ENCODE measurements at regions not wholly inside any gene's neighbourhood (a gene's known extent, or its start where the extent isn't known, plus 50 kb on each side); places are given as distances from the start of the nearest gene placed in this dataset.
"Not testable (repeated sequence)": the region's sequence is repeated elsewhere in the genome, so short reads cannot be mapped to it uniquely, and the experiment has no call there.

DNA sequence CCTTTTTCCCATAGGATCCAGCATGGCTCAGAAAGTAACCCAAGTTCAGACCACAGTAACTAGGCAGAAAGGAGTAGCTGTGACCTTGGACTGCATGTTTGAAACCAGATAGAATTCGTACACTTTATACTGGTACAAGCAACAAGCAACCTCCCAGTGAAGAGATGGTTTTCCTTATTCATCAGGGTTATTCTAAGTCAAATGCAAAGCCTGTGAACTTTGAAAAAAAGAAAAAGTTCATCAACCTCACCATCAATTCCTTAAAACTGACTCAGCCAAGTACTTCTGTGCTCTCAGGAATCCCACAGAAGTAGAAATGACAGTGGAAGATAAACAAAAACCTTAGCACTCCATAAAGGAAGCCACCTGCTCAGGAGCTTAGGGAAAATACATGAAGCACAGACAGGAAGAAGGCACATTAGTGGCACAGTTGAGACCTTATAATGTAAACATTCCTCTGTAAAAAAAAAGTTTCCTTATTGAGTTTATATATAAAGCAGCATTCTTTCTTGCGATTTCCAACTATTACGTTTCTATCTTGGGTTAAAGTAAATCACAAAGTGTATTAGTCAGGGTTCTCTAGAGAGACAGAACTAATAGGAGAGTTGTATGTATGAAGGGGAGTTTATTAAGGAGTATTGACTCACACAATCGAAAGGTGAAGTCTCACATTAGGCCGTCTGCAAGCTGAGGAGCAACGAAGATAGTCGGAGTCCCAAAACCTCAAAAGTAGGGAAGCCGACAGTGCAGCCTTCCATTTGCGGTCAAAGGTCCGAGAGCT lies 398.4 kb downstream of the DAD1 start:
- no peak for DNase-seq (ENCODE audit: low spot score)

DNA sequence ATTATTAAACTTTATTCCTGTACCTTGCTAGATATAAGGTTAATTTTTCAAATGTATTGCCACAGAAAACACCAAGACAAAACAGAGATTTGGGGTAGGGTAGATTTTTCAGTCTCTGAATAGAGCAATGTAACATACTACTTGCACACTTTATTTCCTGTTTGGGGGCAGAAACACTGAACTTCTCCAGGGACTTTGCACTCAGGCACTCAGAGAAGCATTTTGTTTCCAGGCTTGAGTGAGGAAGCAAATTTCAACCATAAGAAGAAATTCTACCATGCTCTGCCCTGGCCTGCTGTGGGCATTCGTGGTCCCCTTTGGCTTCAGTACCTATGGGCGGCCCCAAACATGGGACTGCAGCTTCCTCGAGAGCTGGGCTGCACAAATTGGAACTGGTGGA lies 399.1 kb downstream of the DAD1 start:
- DNase-seq (ENCODE audit: low spot score): no peak

DNA sequence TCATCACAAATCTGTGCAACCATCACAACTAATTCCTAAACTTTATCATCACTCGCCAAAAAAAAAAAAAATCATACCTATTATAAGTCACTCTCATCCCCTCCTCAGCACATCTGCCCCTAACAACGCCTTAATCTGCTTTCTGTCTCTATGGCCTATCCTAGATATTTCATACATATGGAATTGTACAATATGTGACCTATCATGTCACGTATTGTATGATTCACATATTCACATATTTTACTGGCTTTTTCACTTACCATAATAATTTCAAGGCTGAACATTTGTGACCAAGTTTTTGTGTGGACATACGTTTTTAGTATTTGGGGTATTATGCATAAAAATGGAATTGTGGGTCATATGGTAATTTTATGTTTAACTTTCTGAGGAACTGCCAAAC lies 400.7 kb downstream of the DAD1 start:
- DNase-seq (ENCODE audit: low spot score): no peak

DNA sequence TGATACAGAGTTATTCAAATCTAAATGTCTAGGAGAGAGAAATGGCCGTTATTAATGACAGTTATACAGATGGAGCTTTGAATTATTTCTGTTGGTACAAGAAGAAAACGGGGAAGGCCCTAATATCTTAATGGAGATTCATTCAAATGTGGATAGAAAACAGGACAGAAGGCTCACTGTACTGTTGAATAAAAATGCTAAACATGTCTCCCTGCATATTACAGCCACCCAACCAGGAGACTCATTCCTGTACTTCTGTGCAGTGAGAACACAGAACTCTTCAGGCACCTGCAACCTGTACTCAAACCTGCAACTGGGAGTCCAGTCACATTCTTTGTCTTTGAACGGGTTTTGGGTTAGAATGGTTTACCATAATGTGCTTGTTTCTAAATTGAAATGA lies 403.2 kb downstream of the DAD1 start:
- DNase-seq (ENCODE audit: low spot score): no peak

DNA sequence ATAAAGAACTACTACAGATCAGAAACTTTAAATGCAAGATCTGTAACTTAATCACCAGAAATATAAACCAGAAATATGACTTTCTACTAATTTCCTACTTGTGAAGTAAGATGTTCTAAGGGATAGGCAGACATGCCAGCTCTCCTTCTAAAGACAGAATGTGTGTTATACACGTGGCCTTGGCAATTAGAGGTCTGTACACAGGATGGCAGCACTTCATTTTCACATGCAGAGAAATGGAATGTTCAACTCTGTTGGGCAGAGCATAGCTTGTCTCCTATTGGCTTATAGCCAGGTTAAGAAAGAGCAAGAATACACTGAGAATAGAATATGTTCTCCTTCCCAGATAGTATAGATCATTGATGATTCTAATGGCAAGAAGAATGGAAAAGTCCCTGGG lies 403.8 kb downstream of the DAD1 start:
- no peak for DNase-seq (ENCODE audit: low spot score)

DNA sequence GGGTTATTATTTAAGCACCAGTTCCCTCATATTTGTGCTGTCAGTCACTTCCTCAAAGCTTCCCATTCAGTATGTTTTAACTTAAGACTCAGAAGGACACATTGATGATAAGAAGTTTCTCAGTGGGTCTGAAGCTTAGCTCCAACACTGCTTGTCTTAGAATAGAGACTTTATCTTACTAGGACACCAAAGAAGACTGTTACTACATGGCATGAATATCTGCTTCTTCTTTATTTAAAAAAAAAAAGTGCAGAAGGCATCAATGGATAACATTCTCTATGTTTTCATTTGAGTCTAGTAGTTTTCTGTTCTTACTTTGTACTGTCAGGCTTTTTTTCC lies 404.2 kb downstream of the DAD1 start:
- DNase-seq (ENCODE audit: low spot score): no peak

DNA sequence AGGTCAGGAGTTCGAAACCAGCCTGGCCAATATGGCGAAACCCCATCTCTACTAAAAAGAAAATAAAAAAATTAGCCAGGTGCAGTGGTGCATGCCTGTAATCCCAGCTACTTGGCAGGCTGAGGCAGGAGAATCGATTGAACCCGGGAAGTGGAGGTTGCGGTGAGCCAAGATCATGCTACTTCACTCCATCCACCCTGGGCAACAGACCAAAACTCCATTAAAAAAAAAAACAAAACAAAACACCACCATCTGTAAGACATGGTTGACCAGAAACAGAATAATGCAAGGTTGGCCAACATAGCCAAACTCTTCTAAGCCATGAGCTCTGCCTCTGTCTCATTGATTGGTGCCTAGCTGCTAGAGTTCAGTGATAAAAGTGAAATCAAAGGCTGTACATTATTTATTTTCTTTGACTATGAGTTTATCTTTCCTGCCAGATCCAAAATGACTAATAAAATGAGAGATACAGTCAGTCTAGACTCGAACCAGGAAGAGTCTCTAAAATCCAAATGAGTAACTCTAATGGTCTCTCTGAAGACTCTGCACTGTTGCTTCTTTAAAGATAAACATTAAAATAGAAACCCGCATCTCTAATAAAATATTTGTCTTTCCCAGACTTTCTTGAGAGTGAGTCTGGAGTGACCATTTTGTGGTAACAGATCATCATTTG lies 404.7 kb downstream of the DAD1 start:
- no peak for DNase-seq (ENCODE audit: low spot score)

DNA sequence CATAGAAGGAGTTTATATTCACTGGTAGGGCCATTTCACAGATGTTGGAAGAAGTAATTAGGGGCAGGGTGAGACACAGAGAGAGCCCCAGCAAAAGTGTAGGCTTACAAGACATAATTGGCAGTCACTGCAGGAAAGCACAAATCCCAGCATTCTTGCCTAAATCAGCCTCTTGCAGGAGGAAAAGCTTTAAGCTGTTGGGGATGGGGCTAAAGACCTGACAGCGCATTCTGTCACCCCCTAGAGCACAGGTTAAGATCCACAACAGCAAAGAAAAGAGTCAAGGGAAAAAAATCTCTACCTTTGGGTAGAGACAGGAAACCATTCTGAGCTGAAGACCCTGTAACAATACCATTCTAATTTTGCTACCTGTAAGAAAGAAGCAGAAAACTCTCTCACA lies 409.0 kb downstream of the DAD1 start:
- no peak for DNase-seq (ENCODE audit: low spot score)

DNA sequence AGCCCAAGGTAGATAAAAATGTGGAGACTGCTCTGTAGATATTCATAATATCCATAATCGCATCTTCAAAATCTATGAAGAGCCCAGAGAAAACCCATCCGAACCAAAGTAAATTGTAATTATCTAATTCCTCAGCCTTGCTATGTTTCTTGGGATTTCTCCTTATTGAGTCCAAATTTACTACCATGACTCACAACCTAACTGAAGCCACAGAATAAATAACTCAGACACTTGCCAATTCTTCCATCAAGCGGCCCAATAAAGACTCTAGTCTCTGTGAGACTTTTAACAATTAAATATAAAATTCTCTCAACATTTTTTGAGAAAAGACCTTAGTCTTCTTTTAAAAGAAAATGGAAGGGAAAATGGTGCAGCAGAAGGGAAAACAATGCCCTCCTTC lies 409.8 kb downstream of the DAD1 start:
- no peak for DNase-seq (ENCODE audit: low spot score)

DNA sequence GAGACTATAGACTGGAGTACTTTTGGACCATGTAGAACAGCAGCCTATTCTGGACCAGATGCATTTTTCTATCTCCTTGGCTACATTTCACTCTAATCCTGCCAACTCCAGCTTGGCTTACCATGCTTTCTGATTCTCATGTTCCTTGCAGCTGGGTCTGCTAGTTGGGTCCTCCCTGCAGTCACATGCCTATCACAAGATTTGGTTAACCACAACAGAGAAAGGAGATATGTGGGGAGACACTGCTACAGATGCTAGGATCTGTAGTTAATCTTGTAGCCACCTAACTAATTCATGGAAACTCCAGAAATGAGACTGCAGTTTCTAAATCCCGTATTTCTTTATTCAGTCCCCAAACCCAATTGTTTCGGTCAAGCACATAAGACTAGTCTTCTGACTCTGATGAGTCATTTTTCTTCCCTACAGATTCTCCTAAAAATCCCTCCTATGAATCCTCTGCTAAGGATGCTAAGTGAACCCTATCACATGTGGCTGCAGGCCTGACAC lies 410.6 kb downstream of the DAD1 start:
- DNase-seq (ENCODE audit: low spot score): no peak

DNA sequence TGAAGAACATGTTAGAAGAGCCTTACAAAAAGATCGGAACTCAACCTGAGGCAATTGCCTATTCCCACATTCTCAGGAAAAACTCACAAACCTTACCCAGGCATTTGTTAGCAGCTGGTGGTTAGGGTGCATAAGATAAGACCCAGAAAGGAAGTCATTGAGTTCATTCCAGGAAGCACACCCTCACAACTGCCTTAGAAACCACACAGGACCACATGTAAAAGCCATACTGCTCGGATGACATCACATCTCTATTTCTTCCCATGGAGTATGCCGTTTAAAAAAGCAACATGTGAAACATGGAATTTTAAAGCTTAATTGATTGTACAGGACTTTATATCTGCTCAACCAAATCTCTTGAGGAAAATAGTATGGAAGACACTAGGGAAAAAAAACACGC lies 411.2 kb downstream of the DAD1 start:
- no peak for DNase-seq (ENCODE audit: low spot score)

DNA sequence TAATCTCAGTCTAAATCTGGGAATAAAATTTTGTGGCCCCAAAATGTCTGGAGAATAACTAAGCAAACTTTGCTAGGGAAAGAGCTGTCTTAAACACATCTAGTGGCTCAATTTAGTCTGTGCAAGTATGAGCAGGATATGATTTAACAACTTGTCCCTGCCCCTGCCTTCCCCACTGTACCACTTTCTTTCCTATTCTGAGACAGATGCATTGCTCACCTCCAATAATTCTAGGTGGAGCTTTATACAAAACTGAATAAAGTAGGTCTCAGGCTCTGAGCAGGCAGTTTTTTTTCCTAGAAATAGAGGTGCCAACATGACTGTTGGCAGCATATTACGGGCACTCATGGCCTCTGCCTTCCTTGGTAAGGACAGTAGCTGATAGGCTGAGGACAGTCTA lies 412.1 kb downstream of the DAD1 start:
- no peak for DNase-seq (ENCODE audit: low spot score)

DNA sequence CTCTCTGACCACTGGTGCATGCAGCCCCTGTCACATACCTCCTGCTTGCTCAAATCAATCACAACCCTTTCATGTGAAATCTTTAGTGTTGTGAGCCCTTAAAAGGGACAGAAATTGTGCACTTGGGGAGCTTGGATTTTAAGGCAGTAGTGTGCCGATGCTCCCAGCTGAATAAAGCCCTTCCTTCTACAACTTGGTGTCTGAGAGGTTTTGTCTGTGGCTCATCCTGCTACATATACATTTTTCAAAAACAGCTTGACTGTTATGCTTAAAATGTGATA lies 413.8 kb downstream of the DAD1 start:
- DNase-seq (ENCODE audit: low spot score): not testable (repeated sequence)

DNA sequence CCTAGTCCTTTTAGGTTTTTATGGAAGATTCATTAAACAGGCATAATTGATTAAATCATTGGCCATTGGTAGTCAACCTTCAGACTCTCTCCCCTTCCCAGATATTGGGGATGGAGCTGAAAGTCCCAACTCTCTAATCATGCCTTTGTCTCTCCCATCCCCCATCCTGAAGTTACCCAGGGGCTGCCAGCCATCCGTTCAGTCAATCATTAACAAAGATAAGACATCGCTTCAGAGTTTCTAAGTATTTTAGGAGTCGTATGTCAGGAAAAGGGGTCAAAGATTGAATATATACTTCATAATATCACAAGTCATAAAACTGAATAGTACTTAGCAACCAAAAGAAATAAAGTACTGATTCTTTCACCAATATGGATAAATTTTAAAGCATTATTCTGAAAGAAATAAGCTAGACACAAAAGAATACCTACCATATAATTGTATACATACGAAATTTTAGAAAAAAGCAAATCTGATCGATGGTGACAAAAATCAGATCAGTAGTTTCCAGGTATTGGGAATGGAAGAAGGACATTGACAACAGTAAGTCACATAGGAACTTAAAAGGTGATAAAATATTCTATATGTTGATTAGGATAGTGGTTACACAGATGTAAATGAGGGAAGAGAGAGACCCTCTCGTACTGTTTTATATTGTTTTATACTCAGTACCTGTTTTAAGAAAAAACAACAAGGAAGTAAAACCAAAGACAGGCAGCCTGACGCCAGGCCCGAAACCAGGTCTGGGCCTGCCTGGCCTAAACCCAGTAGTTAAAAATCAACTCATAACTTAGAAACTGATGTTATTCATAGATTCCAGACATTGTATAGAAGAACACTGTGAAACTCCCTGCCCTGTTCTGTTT lies 414.4 kb downstream of the DAD1 start:
- no peak for DNase-seq (ENCODE audit: low spot score)

DNA sequence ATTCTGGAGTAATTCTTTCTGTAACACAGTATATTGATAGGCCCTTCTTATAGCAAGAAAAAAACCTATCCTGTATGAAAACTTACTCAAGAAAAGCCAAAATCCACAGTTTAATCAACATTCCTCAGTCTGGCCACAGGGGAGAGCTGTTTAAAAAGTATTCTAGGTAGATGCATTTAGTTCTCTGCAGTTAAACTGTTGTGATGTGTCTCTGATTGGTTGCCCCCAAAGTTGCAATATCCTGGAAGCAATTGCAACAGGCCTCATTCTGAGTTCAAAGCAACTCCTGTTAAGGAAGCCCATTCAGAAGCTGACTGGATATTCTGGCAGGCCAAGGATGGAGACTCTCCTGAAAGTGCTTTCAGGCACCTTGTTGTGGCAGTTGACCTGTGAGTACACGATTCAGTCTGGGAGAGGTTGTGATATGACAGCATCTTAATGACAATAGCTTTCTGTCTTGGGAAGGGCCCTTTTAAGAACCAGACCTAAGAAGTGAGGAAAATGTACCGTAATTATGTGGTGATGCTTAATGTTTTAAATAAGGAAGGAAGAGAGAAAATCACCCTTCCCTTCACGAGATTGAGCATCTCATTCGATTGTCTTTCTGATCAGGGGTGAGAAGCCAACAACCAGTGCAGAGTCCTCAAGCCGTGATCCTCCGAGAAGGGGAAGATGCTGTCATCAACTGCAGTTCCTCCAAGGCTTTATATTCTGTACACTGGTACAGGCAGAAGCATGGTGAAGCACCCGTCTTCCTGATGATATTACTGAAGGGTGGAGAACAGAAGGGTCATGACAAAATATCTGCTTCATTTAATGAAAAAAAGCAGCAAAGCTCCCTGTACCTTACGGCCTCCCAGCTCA lies 420.7 kb downstream of the DAD1 start:
- no peak for DNase-seq (ENCODE audit: low spot score)

DNA sequence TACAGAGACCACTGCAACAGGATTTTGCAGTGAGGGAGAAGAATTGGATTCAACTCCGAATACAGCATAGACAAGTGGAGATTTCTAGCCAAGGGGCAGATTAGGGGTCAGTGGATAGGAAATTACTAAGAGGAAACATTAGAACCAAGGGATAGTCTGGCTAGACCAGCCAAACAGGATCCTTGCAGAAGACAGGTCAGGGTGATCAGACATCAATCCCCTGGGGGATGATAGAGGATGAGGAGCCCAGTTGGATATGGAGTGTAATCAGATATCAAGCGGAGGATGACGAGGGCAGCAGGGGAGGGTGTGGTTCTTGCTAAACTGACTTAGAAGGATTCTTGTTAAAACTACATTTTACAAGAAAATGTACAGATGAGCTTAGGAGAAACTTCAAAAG lies 424.4 kb downstream of the DAD1 start:
- no peak for DNase-seq (ENCODE audit: low spot score)

DNA sequence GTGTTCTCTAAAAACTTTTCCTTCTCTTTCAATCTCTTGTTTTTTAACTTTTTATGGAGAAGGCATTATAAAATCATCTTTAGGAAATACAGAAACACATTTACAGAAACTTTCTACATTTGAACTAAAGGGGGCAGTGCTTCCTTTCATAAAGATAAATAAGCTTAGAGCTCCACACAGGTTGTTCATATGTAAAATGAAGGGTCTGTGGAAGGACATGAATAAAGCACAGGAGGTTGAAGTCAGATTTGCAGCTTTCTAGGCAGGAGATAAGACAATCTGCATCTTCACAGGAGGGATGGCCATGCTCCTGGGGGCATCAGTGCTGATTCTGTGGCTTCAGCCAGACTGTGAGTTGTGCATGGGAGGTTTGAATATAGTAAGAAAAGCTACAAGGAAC lies 426.0 kb downstream of the DAD1 start:
- no peak for DNase-seq (ENCODE audit: low spot score)

DNA sequence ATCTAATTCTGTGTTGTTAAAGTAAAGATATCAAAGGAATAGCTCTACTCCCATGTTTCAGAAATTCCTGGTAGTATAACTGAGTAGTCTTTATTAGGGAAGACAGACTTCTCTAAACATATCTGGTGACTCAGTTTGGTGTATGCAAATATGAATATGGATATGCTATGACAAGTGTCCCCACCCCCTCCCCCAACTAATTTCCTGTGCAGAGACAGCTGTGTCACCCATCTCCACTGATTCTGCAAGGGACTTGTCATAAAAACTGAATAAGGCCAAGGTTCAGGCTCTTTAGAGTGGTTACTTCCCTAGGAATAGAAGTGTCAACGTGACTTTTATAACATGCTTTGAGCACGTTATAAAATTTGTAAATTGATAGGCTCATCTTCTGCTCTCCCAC lies 429.1 kb downstream of the DAD1 start:
- no peak for DNase-seq (ENCODE audit: low spot score)

DNA sequence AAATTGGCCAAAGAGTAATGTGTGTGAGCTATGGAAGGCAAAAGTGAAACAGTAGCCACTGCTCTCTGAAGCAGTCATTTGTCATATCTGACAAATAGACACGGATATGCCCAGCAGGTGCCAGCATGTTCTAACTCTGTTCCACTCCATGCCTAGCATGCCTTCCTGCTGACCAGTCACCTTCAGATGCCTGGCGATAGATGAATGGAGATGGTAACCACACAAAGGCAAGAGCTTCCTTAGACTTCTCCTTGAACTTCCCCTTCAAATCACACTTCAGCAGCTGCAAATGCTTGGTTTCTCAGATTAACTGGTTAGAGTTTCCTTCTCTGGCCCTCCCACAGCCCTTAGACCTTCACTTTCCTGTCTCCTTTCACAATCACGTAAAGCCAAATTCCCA lies 429.9 kb downstream of the DAD1 start:
- no peak for DNase-seq (ENCODE audit: low spot score)

DNA sequence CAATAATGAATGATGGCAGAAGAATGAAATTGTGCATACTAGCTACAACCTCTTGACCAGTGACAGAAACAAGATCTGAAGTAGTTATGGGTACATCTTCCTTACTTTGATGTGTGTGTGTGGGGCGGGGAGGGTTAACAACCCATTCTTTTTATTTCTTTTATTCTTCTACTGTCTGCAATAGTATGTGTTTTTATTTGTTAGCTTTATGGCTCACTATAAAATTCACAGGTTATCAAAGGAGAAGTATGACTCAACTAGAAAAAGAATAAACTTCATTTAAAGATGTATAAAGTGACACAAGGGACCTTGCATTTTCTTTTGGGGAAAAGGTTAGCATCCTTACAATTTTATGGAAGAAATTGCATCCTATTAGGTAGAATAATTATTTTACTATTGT lies 430.5 kb downstream of the DAD1 start:
- no peak for DNase-seq (ENCODE audit: low spot score)

DNA sequence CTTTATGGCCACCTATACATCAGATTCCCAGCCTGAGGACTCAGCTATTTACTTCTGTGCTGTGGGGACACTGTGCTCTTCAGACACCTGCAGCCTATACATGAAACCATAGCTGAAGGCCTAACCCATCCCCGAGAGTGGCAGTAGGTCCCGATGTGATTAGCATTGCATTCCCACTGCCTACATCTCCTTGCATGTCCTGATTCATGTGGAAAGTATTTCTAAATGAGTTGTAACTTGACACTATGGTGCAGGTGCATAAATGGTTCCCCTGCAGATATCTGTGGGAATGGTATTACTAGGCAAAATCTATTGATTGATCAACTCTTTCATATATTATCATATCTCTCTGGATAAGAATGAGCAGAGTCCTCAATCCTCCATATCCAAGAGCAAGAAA lies 433.5 kb downstream of the DAD1 start:
- DNase-seq (ENCODE audit: low spot score): no peak

DNA sequence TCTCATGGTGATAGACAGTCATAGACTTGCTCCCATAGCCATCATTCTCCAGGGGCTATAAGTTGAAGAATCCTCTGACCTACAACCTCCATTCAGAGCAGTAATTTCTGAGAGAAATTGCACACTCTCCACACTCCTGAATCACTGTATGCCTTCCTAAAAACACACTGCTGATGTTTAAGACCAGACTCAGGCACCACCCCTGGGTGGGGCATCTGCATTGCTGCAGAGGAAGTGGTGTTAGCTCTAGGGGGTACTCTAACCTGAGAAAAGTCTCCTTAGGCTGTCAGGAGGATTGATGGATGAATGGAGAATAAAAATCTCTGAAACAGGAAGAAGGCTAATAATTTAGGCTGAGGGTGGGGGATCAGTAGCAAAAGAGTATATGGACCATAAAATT lies 436.1 kb downstream of the DAD1 start:
- no peak for DNase-seq (ENCODE audit: low spot score)
